Fibroblast of peridontal ligament (primary cell): ENCODE measurements at regions not wholly inside any gene's neighbourhood (a gene's known extent, or its start where the extent isn't known, plus 50 kb on each side); places are given as distances from the start of the nearest gene placed in this dataset.

Source experiments
- DNase-seq: peaks from one replicate; pipeline ENCODE4 v3.0.0-alpha.2; 2010; ENCODE audit errors: extremely low read depth

DNA sequence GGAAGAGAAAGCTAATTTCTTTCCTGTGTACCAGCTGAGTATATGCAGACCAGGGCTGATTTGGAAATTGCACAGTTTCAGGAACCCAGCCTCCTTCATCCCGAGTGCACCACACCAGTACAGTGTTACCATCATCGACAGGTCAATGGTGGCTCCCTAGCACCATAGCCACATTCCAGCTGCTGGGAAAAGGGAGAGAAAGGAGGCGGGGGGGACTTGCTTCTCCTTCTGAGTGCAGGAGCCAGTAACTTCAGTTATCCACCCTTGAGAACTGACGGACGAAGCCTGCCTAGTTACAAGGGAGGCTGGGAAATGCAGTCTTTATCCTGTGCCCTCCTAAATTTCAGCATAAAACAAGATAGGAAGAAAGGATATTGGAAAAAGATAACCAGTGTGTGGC lies 129.7 kb upstream of the PRICKLE2 start:
- no peak for DNase-seq

GRCh38 chr3:64354221-64354620 lies 129.0 kb upstream of the PRICKLE2 start:
- no peak for DNase-seq

DNA sequence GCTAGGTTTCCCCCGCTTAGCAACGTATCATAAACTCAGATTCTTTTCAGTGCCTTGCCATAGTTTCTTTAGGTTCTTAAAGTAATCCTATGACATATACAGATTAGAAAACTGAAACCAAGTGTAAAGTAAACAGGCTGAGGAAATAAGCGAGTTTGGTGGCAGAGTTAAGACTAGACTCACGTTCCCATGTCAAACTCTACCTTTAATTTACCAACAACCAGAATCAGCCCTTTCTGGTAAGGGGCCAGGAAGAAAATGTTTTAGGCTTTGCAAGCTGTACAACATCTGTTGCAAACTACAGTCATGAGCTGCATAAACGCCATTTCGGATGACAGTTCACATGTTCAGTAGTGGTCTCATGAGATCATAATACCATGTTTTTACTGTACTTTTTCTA lies 128.0 kb upstream of the PRICKLE2 start:
- peak; percentile 64 for DNase-seq

DNA sequence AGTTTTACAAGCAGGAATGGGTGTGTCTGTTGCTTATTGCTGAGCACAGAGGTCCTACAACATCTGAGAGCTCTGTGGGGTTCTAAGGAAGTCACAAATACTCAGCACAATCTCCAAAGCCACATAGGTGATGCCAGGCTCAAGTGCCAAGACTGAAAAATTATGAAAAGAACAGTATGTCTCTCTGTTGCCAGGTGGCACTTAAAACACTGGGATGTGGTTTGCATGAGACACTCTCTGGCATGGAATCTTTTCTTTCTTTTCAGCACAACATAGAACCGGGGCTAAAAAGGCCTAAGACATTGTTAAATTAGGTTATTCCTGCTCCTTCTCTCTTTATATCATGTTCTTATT lies 127.3 kb upstream of the PRICKLE2 start:
- DNase-seq = no peak

GRCh38 chr3:64351713-64352638 lies 126.7 kb upstream of the PRICKLE2 start:
- no peak for DNase-seq

DNA sequence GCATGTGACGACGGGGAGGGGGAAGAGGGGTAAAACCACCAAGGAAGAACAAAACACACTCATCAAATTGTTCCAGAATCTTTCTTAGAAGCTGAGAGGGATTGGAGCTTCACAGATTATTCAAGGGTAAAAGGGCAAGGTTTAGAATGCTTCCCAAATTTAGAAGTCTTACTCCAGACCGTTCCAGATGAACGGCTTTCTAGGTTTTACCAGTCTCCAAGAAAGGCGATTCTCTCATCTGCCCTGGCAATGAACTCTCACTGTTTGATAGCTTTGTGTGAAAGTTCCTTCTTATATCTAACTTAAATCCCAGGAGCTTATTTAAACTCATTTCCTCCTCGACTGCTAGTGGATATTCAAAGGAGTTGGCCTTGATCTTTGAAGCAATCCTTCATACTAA lies 124.3 kb upstream of the PRICKLE2 start:
- DNase-seq = no peak

GRCh38 chr3:64345371-64345770 lies 120.1 kb upstream of the PRICKLE2 start:
- peak; percentile 96 for DNase-seq

- no peak for DNase-seq
Measured at GRCh38 chr3:64344721-64345207, 119.5 kb upstream of the PRICKLE2 start.

DNA sequence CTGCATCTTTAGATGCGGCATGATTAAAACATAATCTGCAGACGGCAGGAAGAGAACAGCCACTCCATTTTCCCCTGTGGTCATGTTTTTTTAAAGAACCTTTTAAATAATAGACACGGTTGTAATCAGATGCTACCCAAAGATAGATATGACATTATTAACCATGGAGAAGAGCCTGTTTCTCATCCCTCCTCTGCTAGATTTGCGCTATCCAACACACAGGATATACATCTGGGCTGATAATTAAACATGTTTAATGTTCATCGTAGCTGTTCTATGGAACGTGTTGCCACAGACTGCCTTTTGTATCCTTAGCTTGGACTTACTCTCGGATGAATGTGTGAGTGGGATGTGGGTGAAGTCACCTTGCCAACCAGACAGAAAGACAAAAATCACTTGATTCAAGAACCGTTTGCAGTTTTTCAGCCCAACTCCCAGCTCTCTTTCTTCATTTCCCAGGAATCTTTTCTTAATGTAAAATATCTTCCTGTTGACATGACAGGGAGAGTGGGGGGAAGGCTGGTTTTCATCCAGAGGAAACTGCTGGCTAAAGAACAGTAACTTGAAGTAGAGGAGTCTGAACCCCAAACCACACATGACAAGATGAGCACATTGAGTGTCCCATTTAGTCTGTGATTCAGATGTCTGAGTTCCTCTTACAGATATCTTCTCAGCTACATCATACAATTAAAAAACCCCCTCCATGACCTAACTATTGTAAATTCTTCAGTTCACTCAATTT lies 118.6 kb upstream of the PRICKLE2 start:
- no peak for DNase-seq

DNA sequence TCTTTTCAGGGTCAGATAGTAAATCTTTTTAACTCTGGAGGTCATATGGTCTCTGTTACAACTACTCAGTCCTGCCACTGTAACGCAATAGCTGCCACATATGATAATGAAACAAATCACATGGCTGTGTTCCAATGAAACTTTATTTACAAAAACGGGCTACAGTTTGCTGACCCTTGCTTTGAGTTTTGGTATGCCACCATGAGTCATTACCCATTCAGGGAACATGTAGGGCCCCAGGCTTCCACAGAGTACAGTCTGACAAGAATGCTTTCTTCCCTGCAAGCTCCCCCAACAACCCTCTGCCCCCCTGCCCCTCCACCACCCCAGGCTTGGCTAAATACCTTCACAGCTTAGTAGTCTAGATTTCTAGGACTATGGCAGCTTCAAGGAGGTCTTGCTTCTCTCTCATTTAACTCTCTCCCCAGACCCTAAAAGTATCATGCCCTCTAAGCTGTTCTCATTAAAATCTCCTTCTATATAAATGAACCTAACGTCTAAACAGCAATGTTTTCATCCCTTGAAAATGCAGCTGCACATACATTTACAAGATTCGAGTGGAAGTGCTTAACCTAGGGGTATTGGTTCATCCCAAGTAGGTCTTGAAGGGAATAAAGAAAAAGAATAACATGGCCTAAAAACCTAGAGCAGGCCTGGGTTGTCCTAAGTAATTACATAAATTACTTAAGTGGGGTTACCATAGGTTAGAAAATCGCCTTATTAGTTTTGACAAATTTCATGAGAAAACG lies 117.8 kb upstream of the PRICKLE2 start:
- peak; percentile 91 for DNase-seq

GRCh38 chr3:64341296-64341695 lies 116.0 kb upstream of the PRICKLE2 start:
- DNase-seq = no peak

DNA sequence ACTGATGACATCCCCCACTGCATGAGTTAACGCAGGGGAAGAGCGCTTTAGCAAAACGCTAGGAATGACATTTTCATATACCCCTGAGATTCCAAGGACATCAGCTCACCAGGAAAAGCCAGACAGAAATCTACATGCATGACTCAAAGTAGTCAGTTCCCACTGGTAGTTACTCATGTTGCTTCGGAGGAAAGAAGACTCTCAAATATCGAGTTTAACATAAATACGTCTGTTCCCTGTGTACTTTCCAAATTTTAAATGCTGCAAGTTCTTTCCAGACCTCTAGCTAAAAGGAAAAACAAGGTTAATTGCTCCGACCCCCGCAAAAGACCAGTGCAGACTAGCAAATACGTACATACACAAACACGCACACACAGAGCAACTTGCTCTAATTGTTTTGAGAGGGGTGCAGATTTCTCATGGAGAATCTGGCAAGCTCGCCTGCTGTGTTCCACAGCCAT lies 115.4 kb upstream of the PRICKLE2 start:
- peak; percentile 95 for DNase-seq

DNA sequence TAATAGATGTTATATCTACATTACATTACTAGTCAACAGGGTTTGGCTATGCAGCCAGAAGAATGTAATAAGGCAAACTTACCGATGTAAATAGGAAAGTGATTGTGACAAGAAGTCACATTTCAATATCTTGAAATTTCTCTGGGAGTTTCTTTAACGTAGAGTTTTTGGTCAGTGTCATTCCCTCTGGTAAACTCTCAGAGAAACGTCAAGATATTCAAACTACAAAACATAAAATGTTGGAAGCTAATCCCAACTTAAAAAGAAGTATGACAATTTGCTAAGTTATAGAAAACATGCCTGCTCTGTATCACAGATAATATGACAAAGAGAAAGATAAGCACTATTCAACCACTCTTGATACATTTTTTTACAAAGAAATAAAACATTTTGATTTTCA lies 111.2 kb upstream of the PRICKLE2 start:
- DNase-seq = no peak

GRCh38 chr3:64332459-64333350 lies 107.4 kb upstream of the PRICKLE2 start:
- peak; percentile 61 for DNase-seq

DNA sequence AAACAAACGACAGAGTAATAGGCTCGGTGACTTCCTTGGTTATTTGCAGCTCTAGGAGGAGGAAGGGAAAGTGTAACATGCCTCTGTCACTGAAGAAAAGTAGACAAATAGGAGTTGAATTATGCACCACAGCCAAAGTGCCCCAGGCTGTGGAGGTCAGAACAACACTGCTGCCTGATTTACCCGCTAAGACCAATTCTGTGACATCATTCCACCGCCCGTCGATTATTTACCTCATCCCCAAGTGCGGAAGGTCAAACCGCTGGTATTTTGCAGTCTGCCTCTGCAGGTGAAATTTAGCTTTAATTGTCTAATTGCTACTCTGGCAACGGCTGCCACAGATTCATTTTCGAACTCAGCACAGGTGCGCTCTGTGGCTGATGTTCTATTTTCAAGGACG lies 106.3 kb upstream of the PRICKLE2 start:
- no peak for DNase-seq

GRCh38 chr3:64329037-64329436 lies 103.8 kb upstream of the PRICKLE2 start:
- DNase-seq = no peak

DNA sequence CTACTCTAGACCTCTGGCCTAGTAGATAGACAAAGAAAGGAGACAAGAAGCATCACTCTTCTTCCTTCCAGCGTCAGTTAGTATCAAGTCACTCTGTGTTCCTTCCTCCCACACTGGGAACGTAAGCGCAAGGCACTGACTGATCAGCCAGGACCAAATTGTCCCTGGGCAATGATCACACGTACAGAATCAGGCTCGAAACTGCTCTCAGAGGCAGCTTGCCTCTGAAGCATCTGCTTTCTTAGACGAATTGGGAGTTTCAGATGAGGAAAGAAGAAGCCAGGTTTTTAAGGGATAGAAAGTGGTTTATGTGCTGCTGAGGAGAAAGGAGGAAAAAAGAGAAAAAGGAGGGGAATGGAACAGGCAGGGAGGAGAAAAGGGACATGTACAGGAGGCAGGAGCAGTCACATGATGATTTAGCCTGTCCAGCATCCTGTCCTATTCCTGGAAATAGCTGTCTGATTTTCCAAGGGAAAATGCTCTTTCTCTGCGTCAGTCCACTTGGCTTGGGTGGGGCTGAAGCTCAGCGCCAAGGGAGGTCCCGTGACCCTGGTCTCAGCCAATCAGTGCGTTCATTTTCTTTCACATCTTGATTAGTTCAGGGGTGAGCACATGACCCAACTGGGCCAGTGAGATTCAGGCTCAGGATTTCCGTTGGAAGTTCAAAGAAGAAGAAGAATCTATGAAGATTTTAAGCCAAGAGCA lies 102.0 kb upstream of the PRICKLE2 start:
- DNase-seq = no peak

DNA sequence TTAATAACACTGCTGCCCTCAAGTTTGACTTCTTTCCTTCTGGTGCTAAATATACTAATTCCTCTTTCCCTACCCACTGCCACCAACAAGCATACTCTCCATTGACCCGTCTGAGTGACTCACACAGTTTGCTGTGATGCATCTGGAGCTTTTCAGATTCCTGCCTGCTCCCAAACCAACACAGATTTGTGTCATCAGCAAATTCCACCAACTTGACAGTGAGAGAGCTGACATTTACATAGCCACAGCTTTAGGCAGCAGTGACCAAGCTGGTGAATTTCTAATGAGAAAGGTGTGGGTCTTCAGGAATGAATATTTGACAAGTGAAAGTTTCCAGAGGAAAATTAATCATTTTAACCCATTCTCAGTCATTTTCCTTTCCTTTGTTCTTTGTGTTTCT lies 96.5 kb upstream of the PRICKLE2 start:
- peak; percentile 80 for DNase-seq

DNA sequence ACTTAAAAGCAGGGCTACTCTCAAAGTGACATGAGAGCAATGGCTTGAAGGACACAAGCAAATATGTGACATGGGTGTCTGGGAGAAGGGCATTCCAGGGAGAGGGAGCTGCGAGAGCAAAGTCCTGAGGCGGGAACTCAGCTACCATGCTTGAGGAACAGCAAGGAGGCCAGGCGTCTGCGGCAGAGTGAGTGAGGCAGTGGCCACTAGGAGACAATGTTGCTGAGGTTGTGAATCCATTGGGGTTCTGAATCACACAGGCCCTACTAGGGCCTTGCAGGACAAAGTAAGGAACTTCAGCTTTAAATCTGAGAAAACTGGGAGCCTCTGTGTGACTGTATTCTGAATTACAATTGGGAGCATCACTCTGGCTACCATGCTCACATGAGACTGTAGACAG lies 94.1 kb upstream of the PRICKLE2 start:
- no peak for DNase-seq

- DNase-seq = no peak
Measured at GRCh38 chr3:64318668-64319271, 93.5 kb upstream of the PRICKLE2 start.
